KMS-11 (cell line): ENCODE measurements at regions not wholly inside any gene's neighbourhood (a gene's known extent, or its start where the extent isn't known, plus 50 kb on each side); places are given as distances from the start of the nearest gene placed in this dataset.

Source experiments
- H2AFZ ChIP-seq: fragments of 200-600 bp; sonication (generic); 2 replicates; pipeline ENCODE4 v1.6.1; 2016; ENCODE audit warnings: antibody characterized with exemption, mixed run types, low read depth
- H3K27ac ChIP-seq: fragments of 200-600 bp; sonication (generic); 2 replicates; pipeline ENCODE4 v1.6.1; 2016; ENCODE audit warnings: mild to moderate bottlenecking, mixed run types
- H3K27me3 ChIP-seq: fragments of 200-600 bp; sonication (generic); 2 replicates; pipeline ENCODE4 v1.6.1; 2017; ENCODE audit warnings: mild to moderate bottlenecking, low read depth, mixed run types, moderate library complexity; ENCODE audit not compliant: insufficient read depth
- H3K36me3 ChIP-seq: fragments of 200-600 bp; sonication (generic); 2 replicates; pipeline ENCODE4 v1.6.1; 2017; ENCODE audit warnings: mild to moderate bottlenecking, mixed run types; ENCODE audit not compliant: insufficient read depth
- H3K4me1 ChIP-seq: fragments of 200-600 bp; sonication (generic); 2 replicates; pipeline ENCODE4 v1.6.1; 2016; ENCODE audit warnings: mild to moderate bottlenecking, low read depth, mixed run types; ENCODE audit not compliant: poor library complexity, severe bottlenecking
- H3K4me2 ChIP-seq: fragments of 200-600 bp; sonication (generic); 2 replicates; pipeline ENCODE4 v1.7.0; 2016; ENCODE audit warnings: mild to moderate bottlenecking, mixed run types
- H3K4me3 ChIP-seq: fragments of 200-600 bp; sonication (generic); IDR thresholded peaks from 2 replicates; pipeline ENCODE4 v1.6.1; 2017; ENCODE audit warnings: low read depth, low read length, mixed read lengths; ENCODE audit not compliant: insufficient read depth
- H3K79me2 ChIP-seq: fragments of 200-600 bp; sonication (generic); 2 replicates; pipeline ENCODE4 v1.6.1; 2016; ENCODE audit warnings: low read depth, mixed run types; ENCODE audit not compliant: insufficient read depth
- H3K9ac ChIP-seq: fragments of 200-600 bp; sonication (generic); 2 replicates; pipeline ENCODE4 v1.6.1; 2016; ENCODE audit warnings: mild to moderate bottlenecking, mixed run types
- H4K20me1 ChIP-seq: fragments of 200-600 bp; sonication (generic); 2 replicates; pipeline ENCODE4 v1.6.1; 2016; ENCODE audit warnings: mild to moderate bottlenecking, mixed run types; ENCODE audit not compliant: insufficient read depth
- CTCF ChIP-seq: fragments of 200-600 bp; sonication (generic); conservative IDR thresholded peaks from 2 replicates; pipeline ENCODE4 v1.6.1; 2017; ENCODE audit warnings: low read depth, mild to moderate bottlenecking, antibody characterized with exemption, low read length, moderate library complexity, mixed read lengths

GRCh38 chr5:100690036-100690560, 154.9 kb downstream of the FAM174A start:
- Histone ChIP-seq H3K36me3 (no peaks in the 10 kb centered on the region), H2AFZ (no peak overlapping the region)

GRCh38 chr5:100691085-100691484, 155.9 kb downstream of the FAM174A start:
- Histone ChIP-seq H3K4me3 (no peak overlapping the region), H2AFZ (no peak overlapping the region), H4K20me1 (no peaks in the 10 kb centered on the region), H3K36me3 (no peaks in the 10 kb centered on the region), H3K79me2 (no peaks in the 10 kb centered on the region), H3K4me1 (no peaks in the 10 kb centered on the region), H3K9ac (no peak overlapping the region), H3K4me2 (no peak overlapping the region), H3K27me3 (no peaks in the 10 kb centered on the region), H3K27ac (no peak overlapping the region)
- no peak for TF ChIP-seq CTCF

More at GRCh38 chr5:100690036-100690560, 154.9 kb downstream of the FAM174A start:
- H4K20me1 ChIP-seq, result no peaks in the 10 kb centered on the region
- no peak overlapping the region for H3K9ac ChIP-seq
- no peak for TF ChIP-seq CTCF
- H3K27me3 ChIP-seq, result no peaks in the 10 kb centered on the region
- no peak overlapping the region for H3K27ac ChIP-seq
- no peaks in the 10 kb centered on the region for H3K79me2 ChIP-seq
- no peak overlapping the region for H3K4me3 ChIP-seq
- H3K4me1 ChIP-seq, result no peaks in the 10 kb centered on the region
- no peak overlapping the region for H3K4me2 ChIP-seq

DNA sequence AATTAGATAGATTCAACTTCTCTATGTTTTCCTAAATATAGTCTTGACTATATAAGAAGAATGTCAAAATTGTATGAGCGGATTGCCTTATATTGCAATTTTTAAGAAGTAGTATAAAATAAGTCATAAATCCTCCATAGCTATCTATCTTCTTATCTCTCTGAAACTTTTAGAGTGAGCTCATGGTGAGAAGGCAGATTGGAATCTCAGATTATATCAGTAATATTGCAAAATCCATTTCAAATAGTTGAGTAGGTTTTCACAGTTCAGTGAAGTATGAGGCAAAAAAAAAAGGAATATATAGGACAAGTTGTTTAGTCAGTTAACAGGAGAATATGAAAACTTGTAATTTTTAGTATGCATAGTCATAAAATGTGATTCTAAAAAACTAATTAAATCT, 156.4 kb downstream of the FAM174A start:
- Histone ChIP-seq H3K9ac (no peak overlapping the region), H3K79me2 (no peaks in the 10 kb centered on the region), H3K27me3 (no peaks in the 10 kb centered on the region), H4K20me1 (no peaks in the 10 kb centered on the region), H3K27ac (no peak overlapping the region), H3K4me2 (no peak overlapping the region), H3K4me3 (no peak overlapping the region), H2AFZ (no peak overlapping the region), H3K4me1 (no peaks in the 10 kb centered on the region), H3K36me3 (no peaks in the 10 kb centered on the region)
- no peak for TF ChIP-seq CTCF

DNA sequence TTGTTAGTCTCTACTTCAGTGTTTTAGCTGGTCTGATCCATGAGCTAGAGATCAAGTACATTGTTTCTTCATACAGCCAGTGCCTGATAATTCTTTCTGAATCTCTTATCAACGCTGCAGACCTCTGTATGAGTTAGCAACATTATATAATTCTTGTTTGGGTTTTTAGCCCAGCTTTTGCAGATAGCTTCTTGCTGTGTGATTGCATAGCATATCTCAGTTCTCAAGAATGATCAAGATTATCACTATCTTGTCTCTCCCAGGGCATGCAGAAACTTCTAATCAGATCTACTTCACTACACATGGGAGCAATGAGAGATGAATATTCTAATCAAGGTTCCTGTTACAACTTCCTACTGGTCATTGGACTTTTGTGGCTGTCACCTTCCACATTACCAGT, 158.3 kb downstream of the FAM174A start:
- no peaks in the 10 kb centered on the region for H4K20me1 ChIP-seq
- H3K27ac ChIP-seq, result no peak overlapping the region
- H3K27me3 ChIP-seq, result no peaks in the 10 kb centered on the region
- H3K9ac ChIP-seq, result no peak overlapping the region
- H3K79me2 ChIP-seq, result no peaks in the 10 kb centered on the region
- no peak overlapping the region for H3K4me3 ChIP-seq
- no peak overlapping the region for H3K4me2 ChIP-seq
- no peak for TF ChIP-seq CTCF
- H3K36me3 ChIP-seq, result no peaks in the 10 kb centered on the region
- no peaks in the 10 kb centered on the region for H3K4me1 ChIP-seq
- H2AFZ ChIP-seq, result no peak overlapping the region

DNA sequence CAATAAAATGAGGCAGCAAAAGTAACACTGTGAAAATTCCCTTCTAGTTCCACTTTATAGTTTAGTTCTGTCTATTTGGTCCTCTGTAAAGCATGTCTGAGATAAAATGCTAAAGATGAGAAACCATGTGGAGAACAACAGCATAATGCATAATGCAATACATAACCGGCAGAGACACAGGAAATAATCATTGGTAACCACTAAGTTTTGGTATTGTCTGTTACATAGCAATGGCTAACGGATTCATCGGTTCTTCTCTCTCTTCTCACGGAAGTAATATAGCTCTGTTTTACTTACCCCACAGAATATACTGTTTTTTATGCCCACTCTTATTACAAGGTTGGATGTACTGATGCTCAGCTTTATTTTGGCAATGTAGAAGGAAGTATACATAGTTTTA, 158.9 kb downstream of the FAM174A start:
- Histone ChIP-seq H3K79me2 (no peaks in the 10 kb centered on the region), H3K36me3 (no peaks in the 10 kb centered on the region), H3K4me1 (no peaks in the 10 kb centered on the region), H4K20me1 (no peaks in the 10 kb centered on the region), H3K9ac (no peak overlapping the region), H3K27me3 (no peaks in the 10 kb centered on the region), H3K4me2 (no peak overlapping the region), H2AFZ (no peak overlapping the region), H3K4me3 (no peak overlapping the region), H3K27ac (no peak overlapping the region)
- no peak for TF ChIP-seq CTCF
